Vagina (tissue), 2 donors: ENCODE measurements at regions not wholly inside any gene's neighbourhood (a gene's known extent, or its start where the extent isn't known, plus 50 kb on each side); places are given as distances from the start of the nearest gene placed in this dataset.

Experiments used
- CTCF ChIP-seq, 3 experiments: fragments of 450-650 bp in 2 of 3; fragments of 200-600 bp in 1 of 3; sonication (generic) in 1 of 3; IDR thresholded peaks; one replicate each; pipeline ENCODE4 v1.5.1; 2017 to 2019; ENCODE audit warnings: antibody characterized with exemption in 3 of 3, mild to moderate bottlenecking in 2 of 3, moderate library complexity in 2 of 3
- POLR2A ChIP-seq, 2 donors: fragments of 450-650 bp; IDR thresholded peaks; one replicate each; pipeline ENCODE4 v1.6.1; 2017; ENCODE audit warnings: antibody characterized with exemption in 2 of 2, mild to moderate bottlenecking in 2 of 2, moderate library complexity in 2 of 2
- POLR2AphosphoS5 ChIP-seq, 2 donors: sonication (generic); formaldehyde crosslinking; IDR thresholded peaks; one replicate each; pipeline ENCODE4 v1.9.0; 2017; ENCODE audit warnings: antibody characterized with exemption in 2 of 2, mild to moderate bottlenecking in 2 of 2, low read depth in 1 of 2; ENCODE audit not compliant: insufficient read depth in 1 of 2

GRCh38 chr1:198079432-198079951, 77.3 kb upstream of the NEK7 start:
- TF ChIP-seq CTCF (IDR thresholded peaks at IDR 0.05) (no peak), POLR2A (IDR thresholded peaks at IDR 0.05) (no peak), POLR2AphosphoS5 (IDR thresholded peaks at IDR 0.05; ENCODE audit: insufficient read depth in 1 of 2, low read depth in 1 of 2) (no peak)
